ENCODE measurements at regions not wholly inside any gene's neighbourhood (a gene's known extent, or its start where the extent isn't known, plus 50 kb on each side); places are given as distances from the start of the nearest gene placed in this dataset.

GRCh38 chr13:47421525-47421924, 524.7 kb upstream of the HTR2A start:
- no peaks in the 10 kb centered on the region for H3K9me3 ChIP-seq (ENCODE audit: insufficient read depth, low read depth, low read length)
- no peak overlapping the region for H2AFZ ChIP-seq (ENCODE audit: low read length)
- TF ChIP-seq EZH2phosphoT487 (IDR thresholded peaks at IDR 0.05; ENCODE audit: borderline replicate concordance) (no peak), CTCF (conservative IDR thresholded peaks at IDR 0.05; ENCODE audit: low read length) (no peak)
- no peaks in the 10 kb centered on the region for H3K27me3 ChIP-seq (ENCODE audit: insufficient read depth, low read length, poor library complexity, severe bottlenecking)
- no peaks in the 10 kb centered on the region for H3K79me2 ChIP-seq (ENCODE audit: insufficient read depth, low read length)
- H3K4me3 ChIP-seq (ENCODE audit: low read length, poor library complexity, severe bottlenecking): no peak overlapping the region
- H3K4me1 ChIP-seq (ENCODE audit: insufficient read depth, low read length, poor library complexity, severe bottlenecking): no peaks in the 10 kb centered on the region
- no peaks in the 10 kb centered on the region for H3F3A ChIP-seq (ENCODE audit: low read depth)
- no peak overlapping the region for H3K4me2 ChIP-seq (ENCODE audit: low read depth, low read length, poor library complexity, severe bottlenecking)
- no peaks in the 10 kb centered on the region for H3K36me3 ChIP-seq (ENCODE audit: insufficient read depth, low read length)
- no peak overlapping the region for H3K9ac ChIP-seq (ENCODE audit: low read depth, low read length, poor library complexity, severe bottlenecking)
- H4K20me1 ChIP-seq (ENCODE audit: insufficient read depth, low read length, poor library complexity, severe bottlenecking): no peaks in the 10 kb centered on the region
- H3K9me2 ChIP-seq (replicated peaks; ENCODE audit: low read depth, low read length): no peaks in the 10 kb centered on the region

- H2AFZ ChIP-seq (ENCODE audit: low read length): no peak overlapping the region
- H3K36me3 ChIP-seq (ENCODE audit: insufficient read depth, low read length): no peaks in the 10 kb centered on the region
- H3K9me3 ChIP-seq (ENCODE audit: insufficient read depth, low read depth, low read length): no peaks in the 10 kb centered on the region
- H3K4me2 ChIP-seq (ENCODE audit: low read depth, low read length, poor library complexity, severe bottlenecking): no peak overlapping the region
- H3K27me3 ChIP-seq (ENCODE audit: insufficient read depth, low read length, poor library complexity, severe bottlenecking): no peaks in the 10 kb centered on the region
- no peaks in the 10 kb centered on the region for H3K79me2 ChIP-seq (ENCODE audit: insufficient read depth, low read length)
- H3F3A ChIP-seq (ENCODE audit: low read depth): no peaks in the 10 kb centered on the region
- H3K9me2 ChIP-seq (replicated peaks; ENCODE audit: low read depth, low read length): no peaks in the 10 kb centered on the region
- no peak overlapping the region for H3K9ac ChIP-seq (ENCODE audit: low read depth, low read length, poor library complexity, severe bottlenecking)
- H4K20me1 ChIP-seq (ENCODE audit: insufficient read depth, low read length, poor library complexity, severe bottlenecking): no peaks in the 10 kb centered on the region
- TF ChIP-seq EZH2phosphoT487 (IDR thresholded peaks at IDR 0.05; ENCODE audit: borderline replicate concordance): no peak
- no peak for TF ChIP-seq CTCF (conservative IDR thresholded peaks at IDR 0.05; ENCODE audit: low read length)
- H3K4me3 ChIP-seq (ENCODE audit: low read length, poor library complexity, severe bottlenecking): no peak overlapping the region
- H3K4me1 ChIP-seq (ENCODE audit: insufficient read depth, low read length, poor library complexity, severe bottlenecking): no peaks in the 10 kb centered on the region
Measured at GRCh38 chr13:47420568-47420967, 523.7 kb upstream of the HTR2A start.

- Histone ChIP-seq H3K9me3 (ENCODE audit: insufficient read depth, low read depth, low read length) (no peaks in the 10 kb centered on the region), H3F3A (ENCODE audit: low read depth) (no peaks in the 10 kb centered on the region), H3K4me2 (ENCODE audit: low read depth, low read length, poor library complexity, severe bottlenecking) (no peak overlapping the region), H4K20me1 (ENCODE audit: insufficient read depth, low read length, poor library complexity, severe bottlenecking) (no peaks in the 10 kb centered on the region), H3K27me3 (ENCODE audit: insufficient read depth, low read length, poor library complexity, severe bottlenecking) (no peaks in the 10 kb centered on the region), H3K79me2 (ENCODE audit: insufficient read depth, low read length) (no peaks in the 10 kb centered on the region), H3K4me1 (ENCODE audit: insufficient read depth, low read length, poor library complexity, severe bottlenecking) (no peaks in the 10 kb centered on the region), H3K9ac (ENCODE audit: low read depth, low read length, poor library complexity, severe bottlenecking) (no peak overlapping the region), H3K36me3 (ENCODE audit: insufficient read depth, low read length) (no peaks in the 10 kb centered on the region), H2AFZ (ENCODE audit: low read length) (no peak overlapping the region), H3K9me2 (replicated peaks; ENCODE audit: low read depth, low read length) (no peaks in the 10 kb centered on the region), H3K4me3 (ENCODE audit: low read length, poor library complexity, severe bottlenecking) (no peak overlapping the region)
- TF ChIP-seq CTCF (conservative IDR thresholded peaks at IDR 0.05; ENCODE audit: low read length): no peak
- TF ChIP-seq EZH2phosphoT487 (IDR thresholded peaks at IDR 0.05; ENCODE audit: borderline replicate concordance): no peak
Measured at GRCh38 chr13:47420020-47420419, 523.2 kb upstream of the HTR2A start.

Measured in Loucy (cell line).